ENCODE measurements at regions not wholly inside any gene's neighbourhood (a gene's known extent, or its start where the extent isn't known, plus 50 kb on each side); places are given as distances from the start of the nearest gene placed in this dataset.
"Not testable (repeated sequence)": the region's sequence is repeated elsewhere in the genome, so short reads cannot be mapped to it uniquely, and the experiment has no call there.

DNA sequence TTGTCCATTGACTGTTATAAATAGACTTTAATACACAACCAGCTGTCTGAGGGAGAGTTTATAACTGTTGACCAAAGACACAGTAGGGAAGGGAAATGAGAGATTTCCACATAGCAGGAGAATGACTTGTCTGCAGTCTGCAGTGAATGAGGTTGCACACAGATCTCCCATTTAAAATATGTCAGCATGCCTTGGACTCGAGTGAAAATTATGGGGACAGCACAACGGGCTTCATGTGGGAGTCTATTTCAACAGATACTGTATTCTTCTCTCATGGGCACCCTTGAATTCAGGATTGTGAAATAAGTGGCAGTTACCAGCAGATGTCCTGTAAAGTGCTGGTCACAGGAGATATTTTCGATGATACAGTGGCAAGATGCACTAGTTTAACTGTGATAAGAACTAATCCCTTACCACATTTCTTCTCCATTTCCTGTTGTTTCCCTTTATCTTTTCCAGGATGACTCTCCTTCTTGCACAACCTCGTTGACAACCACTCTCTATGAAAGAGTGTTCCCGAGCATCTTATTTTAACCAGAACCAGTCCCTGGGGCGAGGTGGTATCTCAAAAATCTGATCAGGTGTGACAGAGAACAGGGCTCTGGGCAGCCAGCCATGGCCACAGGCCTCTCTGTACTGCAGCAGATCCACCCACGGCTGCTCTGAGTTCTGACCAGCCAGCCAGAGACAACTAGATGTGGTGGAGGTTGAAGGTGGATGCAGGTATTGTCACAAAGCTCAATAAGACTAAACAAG is 51.5 kb upstream of the MAP3K1 start:
- no peak for DNase-seq (ENCODE audit: low read depth)

- no peak for DNase-seq (ENCODE audit: low read depth)
Observed at GRCh38 chr5:56763182-56763581, 52.2 kb upstream of the MAP3K1 start.

DNA sequence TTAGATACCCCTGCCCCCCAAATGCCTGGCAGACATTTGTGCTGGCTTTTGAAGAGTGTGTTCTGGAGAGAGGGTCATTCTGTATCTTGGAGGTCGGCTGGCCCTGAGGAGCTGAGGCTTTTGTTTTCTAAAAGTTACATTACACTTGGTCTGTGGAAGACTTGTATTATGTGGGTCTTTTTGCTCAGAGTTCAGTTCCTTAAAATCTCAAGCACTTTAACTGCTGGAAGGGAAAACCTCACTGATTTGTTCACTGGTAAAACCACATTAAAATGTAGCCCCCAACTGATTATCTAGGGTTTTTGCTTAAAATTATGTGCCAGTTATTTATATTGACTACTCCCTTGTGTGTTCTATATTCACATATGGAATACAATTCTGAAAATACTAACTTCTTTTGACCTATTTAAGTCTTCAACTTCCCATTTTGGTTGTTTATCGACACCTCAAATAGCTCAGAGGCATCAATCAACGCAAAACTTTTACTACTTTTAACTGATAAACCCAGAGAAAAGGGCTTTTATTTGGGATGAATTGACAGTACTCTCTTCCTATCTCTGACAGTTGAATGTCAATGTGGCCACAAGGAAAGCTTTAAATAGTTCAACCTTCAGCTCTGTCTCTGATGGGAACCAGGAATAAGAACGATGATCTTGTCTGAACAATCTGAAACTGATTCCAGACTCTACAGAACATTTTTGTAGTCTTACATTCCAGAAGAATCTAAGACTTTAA is 54.0 kb upstream of the MAP3K1 start:
- DNase-seq (ENCODE audit: low read depth), result no peak

GRCh38 chr5:56760723-56761122 is 54.6 kb upstream of the MAP3K1 start:
- no peak for DNase-seq (ENCODE audit: low read depth)

- DNase-seq (ENCODE audit: low read depth), result no peak
Observed at GRCh38 chr5:56759521-56760216, 55.7 kb upstream of the MAP3K1 start.

GRCh38 chr5:56757077-56757476 is 58.3 kb upstream of the MAP3K1 start:
- DNase-seq (ENCODE audit: low read depth), result no peak

GRCh38 chr5:56755036-56755555 is 60.3 kb upstream of the MAP3K1 start:
- DNase-seq (ENCODE audit: low read depth), result no peak

DNA sequence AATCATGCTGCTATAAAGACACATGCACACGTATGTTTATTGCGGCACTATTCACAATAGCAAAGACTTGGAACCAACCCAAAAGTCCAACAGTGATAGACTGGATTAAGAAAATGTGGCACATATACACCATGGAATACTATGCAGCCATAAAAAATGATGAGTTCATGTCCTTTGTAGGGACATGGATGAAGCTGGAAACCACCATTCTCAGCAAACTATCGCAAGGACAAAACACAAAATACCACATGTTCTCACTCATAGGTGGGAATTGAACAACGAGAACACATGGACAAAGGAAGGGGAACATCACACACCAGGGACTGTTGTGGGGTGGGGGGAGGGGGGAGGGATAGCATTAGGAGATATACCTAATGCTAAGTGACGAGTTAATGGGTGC is 61.8 kb upstream of the MAP3K1 start:
- not testable (repeated sequence) for DNase-seq (ENCODE audit: low read depth)

- no peak for DNase-seq (ENCODE audit: low read depth)
Observed at GRCh38 chr5:56751572-56752313, 63.6 kb upstream of the MAP3K1 start.

DNA sequence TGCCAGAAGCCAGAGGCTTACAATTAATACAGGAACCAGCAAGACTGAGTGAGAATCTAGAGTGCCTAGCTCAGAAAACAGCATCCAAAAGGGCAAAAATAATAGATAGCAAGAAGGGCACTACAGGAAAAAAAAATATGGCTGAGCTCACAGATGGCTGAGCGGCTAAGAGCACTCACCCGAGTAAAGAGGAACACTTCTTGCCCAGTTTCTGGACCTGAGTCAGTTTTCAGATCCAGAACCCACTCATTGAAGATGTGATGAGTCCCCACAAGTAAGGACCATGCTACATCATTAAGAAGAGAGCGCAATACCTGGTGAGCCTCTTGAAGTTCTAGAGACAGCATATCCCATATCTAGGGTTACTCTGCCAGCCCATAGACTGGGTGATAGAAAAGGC is 65.5 kb upstream of the MAP3K1 start:
- DNase-seq (ENCODE audit: low read depth), result no peak

GRCh38 chr5:56746553-56747339 is 68.6 kb upstream of the MAP3K1 start:
- DNase-seq (ENCODE audit: low read depth), result no peak

DNA sequence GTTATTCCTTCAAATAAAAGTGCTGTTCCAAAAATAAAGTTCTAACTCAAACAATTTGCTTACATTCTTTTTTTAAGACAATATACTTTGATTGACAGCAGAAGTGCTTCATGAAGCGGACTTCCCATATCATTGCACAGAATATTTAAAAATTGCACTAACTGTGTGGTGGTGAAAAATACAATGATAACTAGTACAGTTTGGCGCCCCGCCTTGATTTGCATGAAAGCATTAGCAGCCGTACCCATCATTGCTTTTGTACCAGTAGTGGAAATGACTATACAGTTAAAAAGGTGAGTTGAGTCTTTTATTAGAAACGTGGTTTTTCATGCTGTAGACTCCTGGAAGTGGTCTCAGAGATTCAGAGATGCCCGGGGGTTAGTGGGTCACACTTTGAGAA is 69.5 kb upstream of the MAP3K1 start:
- DNase-seq (ENCODE audit: low read depth), result no peak

DNA sequence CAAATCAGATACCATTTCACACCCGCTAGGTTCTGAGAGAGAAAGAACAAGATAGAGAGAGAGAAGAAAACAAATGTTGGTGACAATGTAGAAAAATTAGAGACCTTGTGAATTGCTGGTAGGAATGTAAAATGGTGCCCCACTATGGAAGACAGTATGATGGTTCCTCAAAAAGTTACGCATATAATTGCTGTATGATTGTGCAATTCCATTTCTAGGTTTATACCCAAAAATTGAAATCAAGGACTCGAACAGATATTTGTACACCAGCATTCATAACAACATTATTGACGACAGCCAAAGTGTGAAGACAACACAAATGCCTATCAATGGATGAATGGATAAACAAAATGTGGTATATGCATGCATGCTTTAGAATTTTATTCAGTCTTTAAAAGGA is 74.5 kb upstream of the MAP3K1 start:
- DNase-seq (ENCODE audit: low read depth), result no peak

DNA sequence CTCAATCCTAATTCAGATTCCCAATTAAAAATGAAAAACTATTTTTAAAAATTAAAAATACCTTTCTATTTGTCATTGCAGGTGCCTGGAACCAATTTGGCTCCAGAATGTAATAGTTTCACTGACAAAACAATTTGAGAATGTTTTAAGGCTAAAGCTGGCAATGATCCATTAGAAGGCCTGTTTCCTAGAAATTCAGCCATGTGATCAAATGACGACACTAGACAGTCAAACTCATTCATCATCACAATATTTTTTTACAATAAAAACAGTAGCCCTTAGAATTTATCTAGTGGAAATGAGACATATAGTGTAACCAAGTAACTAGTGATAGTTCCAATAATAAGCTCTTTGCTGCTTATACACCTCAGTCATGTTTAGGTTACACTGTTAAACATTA is 75.4 kb upstream of the MAP3K1 start:
- DNase-seq (ENCODE audit: low read depth), result no peak

- DNase-seq (ENCODE audit: low read depth), result no peak
Observed at GRCh38 chr5:56737951-56738606, 77.3 kb upstream of the MAP3K1 start.

DNA sequence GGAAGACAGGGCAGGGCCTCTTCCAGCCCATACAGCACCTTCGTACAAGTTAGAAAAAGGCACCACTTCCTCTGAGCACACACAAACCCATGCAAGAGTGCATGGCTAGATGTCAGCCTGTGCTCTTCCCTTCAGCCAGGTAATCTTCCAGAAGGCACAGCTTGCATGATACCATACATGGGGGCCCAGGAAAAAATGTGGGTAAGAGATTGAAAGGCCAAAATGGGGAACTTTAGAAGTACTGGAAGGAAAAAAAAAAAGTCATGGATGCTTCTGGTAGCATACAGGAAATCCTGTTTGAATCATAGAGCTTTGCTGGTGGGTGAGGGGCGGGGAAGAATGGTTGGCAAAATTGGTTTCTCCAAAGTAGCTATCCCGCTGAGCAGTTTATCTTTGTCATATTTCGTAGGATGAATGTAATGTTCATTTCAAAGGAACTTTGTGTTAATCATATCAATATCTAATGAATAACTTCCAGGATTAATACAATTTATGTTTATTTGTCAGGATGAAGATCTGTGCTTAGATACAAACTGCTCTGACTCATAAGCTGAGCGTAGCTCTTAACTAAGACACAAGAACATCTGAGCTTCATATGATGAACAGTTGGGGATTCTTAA is 78.2 kb upstream of the MAP3K1 start:
- DNase-seq (ENCODE audit: low read depth), result no peak

- no peak for DNase-seq (ENCODE audit: low read depth)
Observed at GRCh38 chr5:56735849-56736641, 79.3 kb upstream of the MAP3K1 start.

DNA sequence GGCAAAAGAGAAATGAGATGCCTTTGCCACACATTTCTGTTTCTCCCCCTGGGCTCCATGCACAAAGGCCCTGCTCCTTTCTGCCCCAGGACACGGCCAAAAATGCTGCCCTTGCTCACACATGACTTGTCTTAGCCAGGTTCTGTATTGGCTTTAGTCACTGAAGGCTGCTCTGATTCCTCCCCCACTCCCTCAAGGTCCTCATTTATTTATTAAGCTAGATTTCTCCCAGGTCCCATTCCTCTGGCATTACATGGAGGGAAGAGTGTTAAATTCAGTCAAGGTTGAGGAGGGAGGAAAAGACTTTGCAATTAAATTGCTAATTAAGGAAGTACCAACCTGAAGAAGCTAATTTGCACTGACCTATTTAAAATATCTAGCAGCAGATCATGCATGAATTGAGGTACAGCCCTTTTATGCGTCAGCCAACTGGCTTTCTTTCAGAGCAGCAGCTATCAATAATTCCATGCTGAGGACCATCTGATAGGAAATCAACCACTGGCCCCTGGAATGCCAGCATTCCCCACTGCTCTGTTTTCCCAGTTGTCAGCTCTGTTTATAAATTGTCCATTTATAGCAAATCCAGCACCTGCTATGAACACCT is 81.2 kb upstream of the MAP3K1 start:
- DNase-seq (ENCODE audit: low read depth), result no peak

GRCh38 chr5:56733580-56733979 is 81.8 kb upstream of the MAP3K1 start:
- no peak for DNase-seq (ENCODE audit: low read depth)
